MCF 10A (cell line): ENCODE measurements at regions not wholly inside any gene's neighbourhood (a gene's known extent, or its start where the extent isn't known, plus 50 kb on each side); places are given as distances from the start of the nearest gene placed in this dataset.

Source experiments
- BruUV-seq: library from RNA; stranded (reverse); fragments of 400-500 nt; replicated peaks from 2 replicates; lab custom pipeline; 2021; lab: Mats Ljungman, UMichigan
- CTCF ChIA-PET: fragments of 300-600 bp; sonication (Branson Sonifier 250); formaldehyde crosslinking; extraction: SDS; loops from one replicate; lab custom pipeline; 2021; ENCODE audit warnings: antibody characterized with exemption, inconsistent platforms; lab: Yijun Ruan, JAX
- POLR2A ChIA-PET: fragments of 300-600, 350-650 bp; sonication (Branson Sonifier 250); formaldehyde crosslinking; extraction: SDS; loops from one replicate; lab custom pipeline; 2020; ENCODE audit warnings: antibody characterized with exemption, inconsistent platforms; lab: Yijun Ruan, JAX
- DNase-seq: peaks from one replicate; pipeline ENCODE4 v3.0.0-alpha.2; 2018; ENCODE audit not compliant: unreplicated experiment
- H3K27ac Mint-ChIP-seq: one replicate; pipeline ENCODE4 v1.8.0; 2022; ENCODE audit warnings: mild to moderate bottlenecking, low read depth, mixed read lengths; ENCODE audit not compliant: unreplicated experiment
- H3K27me3 Mint-ChIP-seq: one replicate; pipeline ENCODE4 v1.8.0; 2022; ENCODE audit warnings: mixed read lengths; ENCODE audit not compliant: insufficient read depth, unreplicated experiment
- H3K36me3 Mint-ChIP-seq: one replicate; pipeline ENCODE4 v1.8.0; 2022; ENCODE audit warnings: mild to moderate bottlenecking, moderate library complexity, mixed read lengths; ENCODE audit not compliant: insufficient read depth, unreplicated experiment
- H3K4me1 Mint-ChIP-seq: one replicate; pipeline ENCODE4 v1.8.0; 2022; ENCODE audit warnings: mixed read lengths; ENCODE audit not compliant: insufficient read depth, unreplicated experiment
- H3K4me3 Mint-ChIP-seq: one replicate; pipeline ENCODE4 v1.8.0; 2022; ENCODE audit warnings: mild to moderate bottlenecking, moderate library complexity, mixed read lengths; ENCODE audit not compliant: unreplicated experiment
- H3K9me3 Mint-ChIP-seq: one replicate; pipeline ENCODE4 v1.8.0; 2022; ENCODE audit warnings: mixed read lengths; ENCODE audit not compliant: unreplicated experiment
- CTCF ChIP-seq: fragments of 200-600 bp; IDR thresholded peaks from one replicate; pipeline ENCODE4 v1.8.0; 2022; ENCODE audit warnings: antibody characterized with exemption, mild to moderate bottlenecking; ENCODE audit not compliant: unreplicated experiment
- intact Hi-C: fragments of 100-400 bp; cut with micrococcal nuclease; formaldehyde crosslinking; loops from 2 replicates; pipeline ENCODE4 v1.14.1; 2022

GRCh38 chr18:64919971-64920570 is 771.2 kb upstream of the LINC00305 start:
- Mint-ChIP-seq H3K27ac (no peak overlapping the region), H3K27me3 (peaks cover 24% of the 10 kb centered on the region), H3K4me1 (no peaks in the 10 kb centered on the region), H3K9me3 (no peaks in the 10 kb centered on the region), H3K4me3 (no peak overlapping the region), H3K36me3 (no peaks in the 10 kb centered on the region)
- TF ChIP-seq CTCF = no peak
- BruUV-seq = no TSS peak
- POLR2A ChIA-PET = interaction anchor here (0.6 kb wide), 1 partner anchor 41 kb away, joined by 4 read pairs; no protein-coding TSS in a partner anchor
- DNase-seq = no peak
- CTCF ChIA-PET = no interaction called here
- intact Hi-C loops = no loop called here

- ChIA-PET POLR2A (no interaction called here), CTCF (no interaction called here)
- no peak overlapping the region for H3K4me3 Mint-ChIP-seq
These were observed 770.0 kb upstream of the LINC00305 start for GRCh38 chr18:64918851-64919250.

GRCh38 chr18:64893349-64893748 is 744.5 kb upstream of the LINC00305 start:
- Mint-ChIP-seq H3K27me3 (no peaks in the 10 kb centered on the region), H3K9me3 (peaks cover 12% of the 10 kb centered on the region), H3K27ac (no peak overlapping the region), H3K4me3 (no peak overlapping the region), H3K36me3 (no peaks in the 10 kb centered on the region), H3K4me1 (no peaks in the 10 kb centered on the region)
- ChIA-PET CTCF (interaction anchor here (0.6 kb wide), 1 partner anchor 452 kb away, joined by 3 read pairs; no protein-coding TSS in a partner anchor), POLR2A (no interaction called here)
- TF ChIP-seq CTCF = no peak
- BruUV-seq = no TSS peak
- intact Hi-C loops = no loop called here
- DNase-seq = no peak

More at GRCh38 chr18:64918851-64919250, 770.0 kb upstream of the LINC00305 start:
- no TSS peak for BruUV-seq
- H3K36me3 Mint-ChIP-seq = no peaks in the 10 kb centered on the region
- no peak overlapping the region for H3K27ac Mint-ChIP-seq
- peaks cover 12% of the 10 kb centered on the region for H3K27me3 Mint-ChIP-seq
- TF ChIP-seq CTCF = no peak
- H3K9me3 Mint-ChIP-seq = no peaks in the 10 kb centered on the region
- DNase-seq = no peak
- intact Hi-C loops = no loop called here
- no peaks in the 10 kb centered on the region for H3K4me1 Mint-ChIP-seq

- Mint-ChIP-seq H3K36me3 (no peaks in the 10 kb centered on the region), H3K27ac (no peak overlapping the region), H3K27me3 (no peaks in the 10 kb centered on the region), H3K9me3 (peaks cover 12% of the 10 kb centered on the region), H3K4me3 (no peak overlapping the region), H3K4me1 (no peaks in the 10 kb centered on the region)
- no peak for DNase-seq
- BruUV-seq = no TSS peak
- intact Hi-C loops = no loop called here
- TF ChIP-seq CTCF = no peak
- ChIA-PET CTCF (no interaction called here), POLR2A (no interaction called here)
These were observed 740.1 kb upstream of the LINC00305 start for GRCh38 chr18:64888956-64889355.
